KOPT-K1 (cell line): ENCODE measurements at regions not wholly inside any gene's neighbourhood (a gene's known extent, or its start where the extent isn't known, plus 50 kb on each side); places are given as distances from the start of the nearest gene placed in this dataset.

Source experiments
- H3K27ac ChIP-seq: fragments of 200-600 bp; sonication (generic); 2 replicates; pipeline ENCODE4 v1.5.1; 2016; ENCODE audit warnings: antibody characterized with exemption, mild to moderate bottlenecking, low read depth, low read length; ENCODE audit not compliant: poor library complexity, severe bottlenecking
- H3K36me3 ChIP-seq: fragments of 200-600 bp; sonication (generic); 2 replicates; pipeline ENCODE4 v1.5.1; 2017; ENCODE audit warnings: antibody characterized with exemption, mild to moderate bottlenecking, low read length, moderate library complexity; ENCODE audit not compliant: insufficient read depth
- H3K9me3 ChIP-seq: fragments of 200-600 bp; sonication (generic); 2 replicates; pipeline ENCODE4 v1.5.1; 2017; ENCODE audit warnings: antibody characterized with exemption, low read length, mild to moderate bottlenecking; ENCODE audit not compliant: insufficient read depth, poor library complexity, severe bottlenecking

GRCh38 chr7:17063045-17063383 is 181.2 kb upstream of the AGR3 start:
- Histone ChIP-seq H3K36me3 (no peaks in the 10 kb centered on the region), H3K27ac (no peak overlapping the region), H3K9me3 (peaks cover 5% of the 10 kb centered on the region)

GRCh38 chr7:17067691-17068090 is 185.9 kb upstream of the AGR3 start:
- no peaks in the 10 kb centered on the region for H3K36me3 ChIP-seq
- H3K27ac ChIP-seq, result no peak overlapping the region
- peaks cover 5% of the 10 kb centered on the region for H3K9me3 ChIP-seq

GRCh38 chr7:17069146-17069545 is 187.4 kb upstream of the AGR3 start:
- Histone ChIP-seq H3K9me3 (peaks cover 5% of the 10 kb centered on the region), H3K27ac (no peak overlapping the region), H3K36me3 (no peaks in the 10 kb centered on the region)

GRCh38 chr7:17070231-17070708 is 188.5 kb upstream of the AGR3 start:
- no peak overlapping the region for H3K27ac ChIP-seq
- H3K9me3 ChIP-seq, result peaks cover 5% of the 10 kb centered on the region
- H3K36me3 ChIP-seq, result no peaks in the 10 kb centered on the region

- H3K9me3 ChIP-seq, result peaks cover 5% of the 10 kb centered on the region
- H3K36me3 ChIP-seq, result no peaks in the 10 kb centered on the region
- no peak overlapping the region for H3K27ac ChIP-seq
Observed at GRCh38 chr7:17071866-17072265, 190.1 kb upstream of the AGR3 start.

- Histone ChIP-seq H3K27ac (no peak overlapping the region), H3K9me3 (no peaks in the 10 kb centered on the region)
Observed at GRCh38 chr7:17075601-17076255, 193.9 kb upstream of the AGR3 start.

GRCh38 chr7:17078298-17078697 is 196.5 kb upstream of the AGR3 start:
- no peaks in the 10 kb centered on the region for H3K36me3 ChIP-seq
- H3K27ac ChIP-seq, result no peak overlapping the region
- no peaks in the 10 kb centered on the region for H3K9me3 ChIP-seq

More at GRCh38 chr7:17075601-17076255, 193.9 kb upstream of the AGR3 start:
- H3K36me3 ChIP-seq, result no peaks in the 10 kb centered on the region

- Histone ChIP-seq H3K27ac (no peak overlapping the region), H3K9me3 (peaks cover 3% of the 10 kb centered on the region), H3K36me3 (no peaks in the 10 kb centered on the region)
Observed at GRCh38 chr7:17083392-17084165, 201.8 kb upstream of the AGR3 start.

- Histone ChIP-seq H3K9me3 (peaks cover 3% of the 10 kb centered on the region), H3K36me3 (no peaks in the 10 kb centered on the region), H3K27ac (no peak overlapping the region)
Observed at GRCh38 chr7:17084166-17084475, 202.3 kb upstream of the AGR3 start.

- Histone ChIP-seq H3K9me3 (peaks cover 3% of the 10 kb centered on the region), H3K27ac (no peak overlapping the region), H3K36me3 (no peaks in the 10 kb centered on the region)
Observed at GRCh38 chr7:17085186-17085585, 203.4 kb upstream of the AGR3 start.

- Histone ChIP-seq H3K27ac (no peak overlapping the region), H3K36me3 (no peaks in the 10 kb centered on the region), H3K9me3 (peaks cover 3% of the 10 kb centered on the region)
Observed at GRCh38 chr7:17086403-17086802, 204.6 kb upstream of the AGR3 start.

GRCh38 chr7:17090751-17091150 is 207.7 kb upstream of the AHR start:
- H3K9me3 ChIP-seq, result peaks cover 3% of the 10 kb centered on the region
- no peak overlapping the region for H3K27ac ChIP-seq
- H3K36me3 ChIP-seq, result no peaks in the 10 kb centered on the region

GRCh38 chr7:17093461-17093860 is 205.0 kb upstream of the AHR start:
- Histone ChIP-seq H3K9me3 (no peaks in the 10 kb centered on the region), H3K36me3 (no peaks in the 10 kb centered on the region), H3K27ac (no peak overlapping the region)

GRCh38 chr7:17094963-17095574 is 203.4 kb upstream of the AHR start:
- no peaks in the 10 kb centered on the region for H3K36me3 ChIP-seq
- no peaks in the 10 kb centered on the region for H3K9me3 ChIP-seq
- H3K27ac ChIP-seq, result no peak overlapping the region

- Histone ChIP-seq H3K36me3 (no peaks in the 10 kb centered on the region), H3K27ac (no peak overlapping the region), H3K9me3 (peaks cover 2% of the 10 kb centered on the region)
Observed at GRCh38 chr7:17095931-17096330, 202.5 kb upstream of the AHR start.
